PC-3 (cell line): ENCODE measurements at regions not wholly inside any gene's neighbourhood (a gene's known extent, or its start where the extent isn't known, plus 50 kb on each side); places are given as distances from the start of the nearest gene placed in this dataset.

ENCODE experiments used
- ATAC-seq: fragments of 200-7000 bp; cut with Tn5 transposase; 2 replicates; pipeline ENCODE4 v1.9.1; 2020; ENCODE audit warnings: mild to moderate bottlenecking, moderate library complexity
- BruUV-seq: library from RNA; stranded (reverse); fragments of 400-500 nt; replicated peaks from 2 replicates; lab custom pipeline; 2021; lab: Mats Ljungman, UMichigan
- CTCF ChIA-PET: fragments of 300-600 bp; sonication (Branson Sonifier 250); formaldehyde crosslinking; loops from one replicate; lab custom pipeline; 2022; ENCODE audit warnings: antibody characterized with exemption; lab: Charles Lee
- POLR2A ChIA-PET: fragments of 300-600 bp; sonication (Branson Sonifier 250); formaldehyde crosslinking; loops from one replicate; lab custom pipeline; 2022; ENCODE audit warnings: antibody characterized with exemption; ENCODE audit not compliant: unreplicated experiment; lab: Charles Lee
- DNase-seq: peaks from one replicate; pipeline ENCODE4 v3.0.0-alpha.2; 2015
- H2AFZ ChIP-seq: fragments of 300-600 bp; sonication (generic); 2 replicates; pipeline ENCODE4 v1.6.0; 2016; ENCODE audit warnings: antibody characterized with exemption, low read length
- H3F3A ChIP-seq: fragments of 300-600 bp; sonication (generic); one replicate; pipeline ENCODE4 v1.6.0; 2017; ENCODE audit warnings: antibody characterized with exemption, low read length, control low read depth, mild to moderate bottlenecking; ENCODE audit not compliant: unreplicated experiment
- H3K27ac ChIP-seq: fragments of 300-600 bp; sonication (generic); 2 replicates; pipeline ENCODE4 v1.5.1; 2016; ENCODE audit warnings: mild to moderate bottlenecking, low read length
- H3K27me3 ChIP-seq: fragments of 300-600 bp; sonication (generic); 2 replicates; pipeline ENCODE4 v1.6.1; 2016; ENCODE audit warnings: low read length, mixed read lengths
- H3K36me3 ChIP-seq: fragments of 300-600 bp; sonication (generic); 2 replicates; pipeline ENCODE4 v1.6.1; 2016; ENCODE audit warnings: low read depth, mixed run types, low read length, mixed read lengths
- H3K4me1 ChIP-seq: fragments of 300-600 bp; sonication (generic); 2 replicates; pipeline ENCODE4 v1.5.1; 2016; ENCODE audit warnings: low read length; ENCODE audit not compliant: insufficient read depth
- H3K4me2 ChIP-seq: fragments of 300-600 bp; sonication (generic); 2 replicates; pipeline ENCODE4 v1.6.0; 2016; ENCODE audit warnings: low read length
- H3K4me3 ChIP-seq: fragments of 300-600 bp; sonication (generic); 2 replicates; pipeline ENCODE4 v1.5.1; 2016; ENCODE audit warnings: mild to moderate bottlenecking, low read length, mixed read lengths
- H3K79me2 ChIP-seq: fragments of 300-600 bp; sonication (generic); 2 replicates; pipeline ENCODE4 v1.6.1; 2017; ENCODE audit warnings: low read length, mixed read lengths
- H3K9ac ChIP-seq: fragments of 300-600 bp; sonication (generic); 2 replicates; pipeline ENCODE4 v1.6.0; 2016; ENCODE audit warnings: mild to moderate bottlenecking, low read length
- H3K9me2 ChIP-seq: fragments of 300-600 bp; sonication (generic); replicated peaks from 2 replicates; pipeline ENCODE4 v1.6.1; 2016; ENCODE audit warnings: mixed run types, low read length, mixed read lengths
- H3K9me3 ChIP-seq: fragments of 300-600 bp; sonication (generic); 2 replicates; pipeline ENCODE4 v1.6.1; 2016; ENCODE audit warnings: low read length, mixed read lengths
- H4K20me1 ChIP-seq: fragments of 300-600 bp; sonication (generic); 2 replicates; pipeline ENCODE4 v1.6.1; 2016; ENCODE audit warnings: low read length, mixed read lengths
- CTCF ChIP-seq: fragments of 300-600 bp; sonication (generic); conservative IDR thresholded peaks from 2 replicates; pipeline ENCODE4 v1.5.1; 2017; ENCODE audit warnings: antibody characterized with exemption, low read depth, mild to moderate bottlenecking, low read length
- EZH2 ChIP-seq: fragments of 300-600 bp; sonication (generic); IDR thresholded peaks from one replicate; pipeline ENCODE4 v1.6.1; 2017; ENCODE audit warnings: antibody characterized with exemption, mild to moderate bottlenecking, low read length; ENCODE audit not compliant: unreplicated experiment
- EZH2phosphoT487 ChIP-seq: fragments of 300-600 bp; sonication (generic); IDR thresholded peaks from 2 replicates; pipeline ENCODE4 v1.6.1; 2018; ENCODE audit warnings: mild to moderate bottlenecking, antibody characterized with exemption, low read length, borderline replicate concordance
- intact Hi-C: fragments of 100-400 bp; cut with micrococcal nuclease; formaldehyde crosslinking; loops from 2 replicates; pipeline ENCODE4 v1.9.0; 2023

- ATAC-seq (no peak), DNase-seq (no peak)
- Histone ChIP-seq H3K4me3 (no peak overlapping the region), H3K4me2 (no peak overlapping the region), H3F3A (no peaks in the 10 kb centered on the region), H3K9me3 (no peaks in the 10 kb centered on the region), H3K79me2 (no peaks in the 10 kb centered on the region), H3K9me2 (no peaks in the 10 kb centered on the region), H3K27me3 (0 out of 2 replicates have a peak, but pooled peaks cover 4% of the 10 kb centered on the region), H3K36me3 (no peaks in the 10 kb centered on the region), H2AFZ (no peak overlapping the region), H3K27ac (no peak overlapping the region), H3K4me1 (no peaks in the 10 kb centered on the region), H4K20me1 (no peaks in the 10 kb centered on the region), H3K9ac (no peak overlapping the region)
- no TSS peak for BruUV-seq
- POLR2A ChIA-PET, result no interaction called here
- no peak for TF ChIP-seq EZH2
- no peak for TF ChIP-seq EZH2phosphoT487
- no peak for TF ChIP-seq CTCF
- intact Hi-C loops, result no loop called here
- CTCF ChIA-PET, result no interaction called here
These were observed 517.4 kb upstream of the GOLIM4 start for GRCh38 chr3:168613151-168613550.

GRCh38 chr3:168612671-168613070 lies 516.9 kb upstream of the GOLIM4 start:
- 0 out of 2 replicates have a peak, but pooled peaks cover 4% of the 10 kb centered on the region for H3K27me3 ChIP-seq
- no peaks in the 10 kb centered on the region for H3K4me1 ChIP-seq
- no peaks in the 10 kb centered on the region for H3K9me3 ChIP-seq
- TF ChIP-seq EZH2 (no peak), CTCF (no peak), EZH2phosphoT487 (no peak)
- no peaks in the 10 kb centered on the region for H3K79me2 ChIP-seq
- no peaks in the 10 kb centered on the region for H3K9me2 ChIP-seq
- no peak overlapping the region for H3K27ac ChIP-seq
- H3K9ac ChIP-seq, result no peak overlapping the region
- H4K20me1 ChIP-seq, result no peaks in the 10 kb centered on the region
- DNase-seq (no peak), ATAC-seq (no peak)
- no peak overlapping the region for H2AFZ ChIP-seq
- CTCF ChIA-PET, result no interaction called here
- intact Hi-C loops, result no loop called here
- BruUV-seq, result no TSS peak
- no peak overlapping the region for H3K4me2 ChIP-seq
- H3K4me3 ChIP-seq, result no peak overlapping the region
- no peaks in the 10 kb centered on the region for H3K36me3 ChIP-seq
- POLR2A ChIA-PET, result no interaction called here
- H3F3A ChIP-seq, result no peaks in the 10 kb centered on the region

GRCh38 chr3:168611826-168612225 lies 516.1 kb upstream of the GOLIM4 start:
- Histone ChIP-seq H3K36me3 (no peaks in the 10 kb centered on the region), H3K27me3 (0 out of 2 replicates have a peak, but pooled peaks cover 4% of the 10 kb centered on the region), H3K9me2 (no peaks in the 10 kb centered on the region), H3K4me2 (no peak overlapping the region), H3K27ac (no peak overlapping the region), H3K9ac (no peak overlapping the region), H3K4me1 (no peaks in the 10 kb centered on the region), H3K9me3 (no peaks in the 10 kb centered on the region), H3K79me2 (no peaks in the 10 kb centered on the region), H3K4me3 (no peak overlapping the region), H2AFZ (no peak overlapping the region), H3F3A (no peaks in the 10 kb centered on the region), H4K20me1 (no peaks in the 10 kb centered on the region)
- ATAC-seq, result no peak
- no peak for TF ChIP-seq EZH2
- TF ChIP-seq CTCF, result no peak
- no peak for TF ChIP-seq EZH2phosphoT487
- ChIA-PET CTCF (no interaction called here), POLR2A (no interaction called here)
- no TSS peak for BruUV-seq
- intact Hi-C loops, result no loop called here
- no peak for DNase-seq
